ENCODE measurements at regions not wholly inside any gene's neighbourhood (a gene's known extent, or its start where the extent isn't known, plus 50 kb on each side); places are given as distances from the start of the nearest gene placed in this dataset.
"Not testable (repeated sequence)": the region's sequence is repeated elsewhere in the genome, so short reads cannot be mapped to it uniquely, and the experiment has no call there.

GRCh38 chr5:43837091-43837490 lies 234.1 kb downstream of the NNT start:
- Histone ChIP-seq H3K4me3 (ENCODE audit: low read length, poor library complexity, severe bottlenecking) (no peak overlapping the region), H4K20me1 (ENCODE audit: insufficient read depth, low read length, poor library complexity, severe bottlenecking) (no peaks in the 10 kb centered on the region), H3K9me3 (ENCODE audit: insufficient read depth, low read depth, low read length) (no peaks in the 10 kb centered on the region), H3K27me3 (ENCODE audit: insufficient read depth, low read length, poor library complexity, severe bottlenecking) (no peaks in the 10 kb centered on the region), H3K4me1 (ENCODE audit: insufficient read depth, low read length, poor library complexity, severe bottlenecking) (no peaks in the 10 kb centered on the region), H3K36me3 (ENCODE audit: insufficient read depth, low read length) (no peaks in the 10 kb centered on the region), H3K9ac (ENCODE audit: low read depth, low read length, poor library complexity, severe bottlenecking) (no peak overlapping the region), H3K79me2 (ENCODE audit: insufficient read depth, low read length) (no peaks in the 10 kb centered on the region), H3F3A (ENCODE audit: low read depth) (no peaks in the 10 kb centered on the region), H3K4me2 (ENCODE audit: low read depth, low read length, poor library complexity, severe bottlenecking) (no peak overlapping the region), H2AFZ (ENCODE audit: low read length) (no peak overlapping the region), H3K9me2 (replicated peaks; ENCODE audit: low read depth, low read length) (no peaks in the 10 kb centered on the region)
- no peak for TF ChIP-seq EZH2phosphoT487 (IDR thresholded peaks at IDR 0.05; ENCODE audit: borderline replicate concordance)
- TF ChIP-seq CTCF (conservative IDR thresholded peaks at IDR 0.05; ENCODE audit: low read length) = no peak

GRCh38 chr5:43833961-43834360 lies 231.0 kb downstream of the NNT start:
- Histone ChIP-seq H3K79me2 (ENCODE audit: insufficient read depth, low read length) (no peaks in the 10 kb centered on the region), H3F3A (ENCODE audit: low read depth) (no peaks in the 10 kb centered on the region), H3K4me2 (ENCODE audit: low read depth, low read length, poor library complexity, severe bottlenecking) (no peak overlapping the region), H3K27me3 (ENCODE audit: insufficient read depth, low read length, poor library complexity, severe bottlenecking) (no peaks in the 10 kb centered on the region), H2AFZ (ENCODE audit: low read length) (no peak overlapping the region), H4K20me1 (ENCODE audit: insufficient read depth, low read length, poor library complexity, severe bottlenecking) (no peaks in the 10 kb centered on the region), H3K9me3 (ENCODE audit: insufficient read depth, low read depth, low read length) (no peaks in the 10 kb centered on the region), H3K4me1 (ENCODE audit: insufficient read depth, low read length, poor library complexity, severe bottlenecking) (no peaks in the 10 kb centered on the region), H3K9ac (ENCODE audit: low read depth, low read length, poor library complexity, severe bottlenecking) (no peak overlapping the region), H3K36me3 (ENCODE audit: insufficient read depth, low read length) (no peaks in the 10 kb centered on the region), H3K4me3 (ENCODE audit: low read length, poor library complexity, severe bottlenecking) (no peak overlapping the region), H3K9me2 (replicated peaks; ENCODE audit: low read depth, low read length) (0 out of 2 replicates have a peak, but pooled peaks cover 3% of the 10 kb centered on the region)
- TF ChIP-seq CTCF (conservative IDR thresholded peaks at IDR 0.05; ENCODE audit: low read length) (no peak), EZH2phosphoT487 (IDR thresholded peaks at IDR 0.05; ENCODE audit: borderline replicate concordance) (no peak)

- H2AFZ ChIP-seq (ENCODE audit: low read length); H3K27me3 ChIP-seq (ENCODE audit: insufficient read depth, low read length, poor library complexity, severe bottlenecking); H3K9me3 ChIP-seq (ENCODE audit: insufficient read depth, low read depth, low read length); H3K9ac ChIP-seq (ENCODE audit: low read depth, low read length, poor library complexity, severe bottlenecking); H3K4me1 ChIP-seq (ENCODE audit: insufficient read depth, low read length, poor library complexity, severe bottlenecking); H3K9me2 ChIP-seq (replicated peaks; ENCODE audit: low read depth, low read length); H3F3A ChIP-seq (ENCODE audit: low read depth); H3K79me2 ChIP-seq (ENCODE audit: insufficient read depth, low read length); H3K36me3 ChIP-seq (ENCODE audit: insufficient read depth, low read length); H4K20me1 ChIP-seq (ENCODE audit: insufficient read depth, low read length, poor library complexity, severe bottlenecking); H3K4me2 ChIP-seq (ENCODE audit: low read depth, low read length, poor library complexity, severe bottlenecking); H3K4me3 ChIP-seq (ENCODE audit: low read length, poor library complexity, severe bottlenecking): not testable (repeated sequence)
These were observed 221.5 kb downstream of the NNT start for GRCh38 chr5:43824325-43824964.

GRCh38 chr5:43818394-43818793 lies 215.4 kb downstream of the NNT start:
- H3K36me3 ChIP-seq (ENCODE audit: insufficient read depth, low read length); H3K4me1 ChIP-seq (ENCODE audit: insufficient read depth, low read length, poor library complexity, severe bottlenecking); H3K4me3 ChIP-seq (ENCODE audit: low read length, poor library complexity, severe bottlenecking); H3K79me2 ChIP-seq (ENCODE audit: insufficient read depth, low read length); H3K9ac ChIP-seq (ENCODE audit: low read depth, low read length, poor library complexity, severe bottlenecking); H4K20me1 ChIP-seq (ENCODE audit: insufficient read depth, low read length, poor library complexity, severe bottlenecking); H2AFZ ChIP-seq (ENCODE audit: low read length); H3K9me2 ChIP-seq (replicated peaks; ENCODE audit: low read depth, low read length); H3K9me3 ChIP-seq (ENCODE audit: insufficient read depth, low read depth, low read length); H3F3A ChIP-seq (ENCODE audit: low read depth); H3K27me3 ChIP-seq (ENCODE audit: insufficient read depth, low read length, poor library complexity, severe bottlenecking); H3K4me2 ChIP-seq (ENCODE audit: low read depth, low read length, poor library complexity, severe bottlenecking): not testable (repeated sequence)

Data from Loucy (cell line).